NCI-H2029 treated with DMSO at 0.1 percent for 48 hours (cell line): ENCODE measurements at regions not wholly inside any gene's neighbourhood (a gene's known extent, or its start where the extent isn't known, plus 50 kb on each side); places are given as distances from the start of the nearest gene placed in this dataset.

ENCODE experiments used
- DNase-seq: peaks from one replicate; lab custom pipeline; 2025; lab: John Stamatoyannopoulos, UW

DNA sequence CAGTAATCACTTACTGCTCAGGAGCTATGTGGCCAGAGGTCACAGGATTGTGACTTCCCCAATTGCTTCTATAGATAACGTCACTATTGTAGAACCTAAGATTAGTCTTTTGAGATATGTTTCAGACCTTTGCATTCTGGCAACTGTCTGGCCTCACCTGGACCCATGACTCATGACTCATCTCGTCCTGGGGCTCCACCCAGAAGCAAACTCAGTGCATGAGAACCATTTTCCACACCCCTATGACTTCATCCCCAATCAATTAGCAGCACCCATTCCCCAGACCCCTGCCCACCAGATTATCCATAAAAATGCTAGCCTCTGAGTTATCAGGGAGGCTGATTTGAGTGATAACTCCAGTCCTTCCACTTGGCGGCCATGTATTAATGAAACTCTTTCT is 186.9 kb downstream of the EMP1 start:
- no peak for DNase-seq

DNA sequence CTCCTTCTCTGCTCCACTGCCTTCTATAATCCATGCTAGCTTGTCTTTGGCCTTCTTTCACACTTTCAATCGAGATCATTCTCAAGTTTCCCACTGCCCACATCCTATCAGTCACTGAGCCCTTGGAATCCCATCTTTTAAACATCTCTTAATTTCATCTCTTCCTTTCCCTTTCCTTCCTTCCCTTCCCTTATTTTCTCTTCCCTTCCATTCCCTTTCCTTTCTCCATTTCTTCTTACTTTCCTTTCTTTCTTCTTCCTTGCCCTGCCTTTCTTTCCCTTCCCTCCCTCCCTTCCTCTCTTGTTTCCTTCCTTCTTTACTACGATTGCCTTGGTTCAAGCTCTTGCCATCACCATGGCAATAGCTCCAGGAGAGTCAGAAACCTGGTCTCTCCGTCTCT is 183.8 kb downstream of the EMP1 start:
- DNase-seq: no peak

DNA sequence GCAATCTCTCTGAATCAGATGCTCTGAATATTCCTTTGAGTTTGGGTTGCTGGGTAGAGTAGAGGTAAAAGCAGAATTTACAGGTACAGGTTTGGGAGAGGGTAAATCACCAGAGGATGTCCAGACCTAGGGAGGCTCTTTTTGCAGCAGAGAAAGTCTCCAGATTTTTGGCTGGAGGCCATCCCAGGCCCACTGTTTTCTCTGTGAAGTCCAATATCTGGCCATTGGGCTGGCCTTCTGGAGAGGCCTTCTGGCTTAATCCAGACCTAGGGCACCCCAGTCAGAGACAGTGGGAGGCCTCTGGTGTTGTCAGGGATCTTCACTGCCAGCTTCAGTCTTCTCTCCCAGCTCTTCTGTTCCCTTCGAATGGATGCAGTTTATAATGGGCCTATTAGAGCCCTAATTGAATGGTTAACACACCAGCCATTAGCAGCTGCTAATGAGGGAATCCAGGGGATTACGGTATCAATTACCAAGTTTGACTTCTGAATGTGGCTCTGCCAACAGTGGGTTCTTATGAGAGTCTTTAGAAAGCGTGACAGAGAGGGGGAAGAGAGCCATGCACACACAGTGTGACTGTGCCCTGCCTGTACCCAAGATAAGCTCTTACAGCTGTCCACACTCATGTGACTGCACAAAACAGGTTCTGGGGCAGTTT is 183.1 kb downstream of the EMP1 start:
- DNase-seq: no peak

DNA sequence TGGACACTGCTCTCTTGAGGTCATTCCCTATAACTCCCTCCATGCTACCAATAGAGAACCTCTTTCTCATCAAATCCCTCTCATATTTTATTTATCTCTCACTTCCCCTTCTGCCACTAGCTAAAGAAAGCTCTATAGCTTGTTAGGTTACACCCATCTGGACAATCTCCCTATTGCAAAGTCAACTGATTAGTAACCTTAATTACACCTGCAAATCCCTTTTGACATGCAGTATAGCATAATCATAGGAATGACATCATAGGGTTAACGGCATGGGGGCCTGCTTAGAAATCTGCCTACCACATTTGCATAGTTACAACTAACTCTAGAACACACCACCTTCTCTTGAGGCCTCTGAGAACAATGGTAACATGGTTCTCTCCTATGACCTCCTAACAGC is 181.2 kb downstream of the EMP1 start:
- DNase-seq: no peak

DNA sequence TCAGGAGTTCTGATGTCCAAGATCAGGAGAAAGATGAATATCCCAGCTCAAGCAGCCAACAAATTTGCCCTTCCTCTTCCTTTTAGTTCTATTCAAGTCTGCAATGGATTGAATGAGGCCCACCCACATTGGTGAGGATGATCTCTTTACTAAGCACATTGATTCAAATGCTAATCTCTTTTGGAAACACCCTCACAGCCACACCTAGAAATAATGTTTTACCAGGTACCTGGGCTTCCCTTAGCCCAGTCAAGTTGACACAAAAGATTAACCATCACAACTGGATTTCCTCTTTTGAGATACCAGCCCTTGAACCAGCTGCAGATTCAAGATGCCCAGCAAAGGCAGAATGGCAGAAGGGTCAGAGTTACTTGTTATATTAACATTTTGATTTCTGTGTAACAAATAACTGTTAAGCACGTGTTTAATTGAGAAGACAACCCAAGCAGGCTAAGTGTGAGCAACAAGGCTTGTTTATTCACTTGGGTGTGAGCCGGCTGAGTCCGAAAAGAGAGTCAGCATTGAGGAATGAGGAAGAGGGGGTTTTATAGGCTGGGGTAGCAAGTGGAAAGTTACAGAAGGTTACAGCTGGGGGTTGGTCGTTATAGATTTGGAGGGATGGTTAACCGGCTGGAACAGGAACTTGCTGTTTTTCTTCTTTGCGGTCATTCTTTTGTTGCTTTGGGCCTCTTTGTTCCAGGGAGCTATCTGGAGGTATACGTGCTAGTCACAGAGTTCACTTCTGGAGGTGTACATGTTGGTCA is 180.3 kb downstream of the EMP1 start:
- no peak for DNase-seq

DNA sequence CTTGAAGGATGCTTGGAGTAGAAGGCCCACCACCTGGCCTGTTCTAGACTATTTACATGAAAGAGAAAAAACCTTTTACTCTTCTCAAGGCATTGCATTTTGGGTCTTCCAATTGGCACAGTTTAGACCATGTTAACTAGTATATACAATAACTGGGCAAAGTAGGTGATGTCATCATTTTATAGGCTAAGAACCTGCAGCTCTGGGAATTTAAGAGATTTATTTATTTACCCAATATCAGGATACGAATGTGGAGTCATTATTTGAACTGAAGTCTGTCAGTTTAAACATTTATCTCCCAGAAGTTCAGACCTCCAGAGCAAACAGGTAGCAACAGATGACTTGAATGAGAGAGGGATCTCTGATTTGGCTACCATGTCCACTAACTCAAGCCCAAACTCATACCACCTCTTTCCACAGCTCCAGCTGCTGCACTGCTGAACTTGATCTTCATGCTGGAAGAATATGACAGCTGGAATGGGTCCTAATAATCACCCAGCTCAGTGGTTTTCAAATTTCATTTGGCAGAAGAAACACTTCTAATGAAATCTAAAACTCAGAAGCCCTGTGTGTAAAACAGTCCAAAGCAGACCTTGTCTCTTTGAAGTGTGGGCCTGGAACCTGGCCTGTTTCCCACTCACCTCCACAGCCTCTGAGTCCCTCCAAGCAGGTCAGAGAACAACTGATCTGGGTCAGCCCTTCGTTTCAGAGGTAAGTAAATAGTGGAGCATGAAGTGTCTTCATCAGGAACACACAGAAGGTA is 179.2 kb downstream of the EMP1 start:
- peak; percentile 17 for DNase-seq

DNA sequence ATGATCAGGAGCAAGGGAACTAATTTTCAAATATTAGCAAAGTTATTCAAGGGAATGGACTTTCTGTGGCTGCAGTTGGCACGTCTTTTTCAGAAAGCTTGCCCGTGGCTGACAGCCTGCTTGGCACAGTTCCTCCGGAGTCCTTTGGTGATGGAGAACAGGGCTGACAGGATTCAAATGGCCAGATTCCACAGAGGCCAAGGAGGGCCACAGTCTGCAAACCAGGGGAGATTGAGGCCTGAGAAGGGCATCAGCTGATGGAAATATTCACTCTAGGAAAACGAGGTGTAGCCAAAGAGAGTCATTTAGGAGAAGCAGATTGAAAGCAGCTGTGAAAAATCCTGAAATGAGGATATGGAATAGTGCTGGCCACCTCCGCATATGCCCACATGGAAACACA is 178.3 kb downstream of the EMP1 start:
- no peak for DNase-seq

DNA sequence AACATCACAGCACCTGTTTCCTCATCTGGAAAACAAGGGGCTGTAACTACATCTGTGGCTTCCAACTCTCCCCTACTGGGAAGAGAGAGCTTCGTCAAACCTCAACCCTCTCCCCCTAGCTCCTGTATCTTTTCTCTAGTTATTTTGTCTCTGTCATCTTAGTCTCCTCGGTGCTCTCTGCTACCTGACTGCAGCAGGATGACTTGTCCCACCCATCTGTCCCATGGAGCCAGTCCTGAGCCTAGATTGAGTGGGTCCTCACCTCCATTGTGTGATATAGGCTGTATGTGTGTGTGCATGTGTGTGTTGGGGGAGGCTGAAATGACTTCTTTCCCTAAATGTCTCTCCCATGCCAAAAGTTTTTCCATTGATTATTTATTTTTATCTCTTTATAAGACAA is 177.3 kb downstream of the EMP1 start:
- DNase-seq: no peak

DNA sequence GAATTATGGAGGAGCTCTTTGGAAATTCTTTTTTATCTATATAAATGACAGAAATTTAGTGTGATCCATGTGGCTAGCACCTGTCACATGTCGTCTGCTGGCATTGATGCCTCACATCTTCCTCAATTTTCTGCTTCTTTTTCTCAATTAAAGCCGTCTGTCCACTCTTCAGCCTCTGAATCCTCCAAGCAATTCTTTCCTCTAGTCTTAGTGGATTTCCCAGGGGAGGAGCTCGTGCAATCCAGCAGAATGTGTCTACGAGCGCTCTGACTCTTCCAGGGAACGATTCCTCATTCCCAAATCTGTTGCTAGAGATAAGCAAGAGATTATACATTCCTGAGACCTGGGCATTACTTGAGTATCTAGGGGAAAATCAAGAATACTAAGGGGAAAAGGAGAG is 176.6 kb downstream of the EMP1 start:
- no peak for DNase-seq

DNA sequence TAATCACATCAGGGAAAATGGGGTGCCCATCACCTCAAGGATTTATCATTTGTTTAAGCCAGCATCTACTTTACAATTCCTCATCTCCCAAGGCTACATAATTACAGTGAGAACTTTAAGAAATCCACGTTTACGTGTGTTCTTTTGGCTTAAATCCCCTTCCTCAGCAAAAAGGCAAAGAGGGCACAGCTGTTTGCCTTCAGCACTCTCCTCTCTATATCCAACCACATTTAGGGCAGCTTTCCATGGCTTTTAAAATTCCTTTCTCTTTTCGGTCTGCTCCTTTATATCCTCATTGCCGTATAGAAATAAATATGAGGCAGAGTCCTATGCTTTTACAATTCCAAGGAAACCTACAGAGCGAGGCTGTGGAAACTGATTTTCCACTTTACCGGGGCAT is 175.9 kb downstream of the EMP1 start:
- DNase-seq: no peak

DNA sequence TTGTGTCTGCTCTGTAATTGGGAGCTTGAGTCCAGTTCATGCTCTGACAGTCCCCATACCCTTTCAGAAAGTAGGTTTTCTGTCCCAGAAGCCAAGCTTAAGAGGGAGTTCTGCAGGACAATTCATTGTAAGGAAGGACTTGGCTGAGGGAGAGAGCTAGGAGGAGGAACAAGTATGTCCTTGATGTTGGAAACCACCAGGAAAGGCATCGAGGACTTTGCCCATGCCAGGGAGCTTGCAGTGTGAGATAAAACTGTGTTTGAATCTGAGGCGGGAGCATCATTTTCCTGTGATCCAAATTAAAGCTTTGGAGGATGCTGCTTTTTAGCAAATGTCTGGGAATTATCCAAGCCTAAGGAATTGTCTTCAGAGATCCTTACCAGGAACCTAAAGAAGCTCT is 175.3 kb downstream of the EMP1 start:
- DNase-seq: no peak

DNA sequence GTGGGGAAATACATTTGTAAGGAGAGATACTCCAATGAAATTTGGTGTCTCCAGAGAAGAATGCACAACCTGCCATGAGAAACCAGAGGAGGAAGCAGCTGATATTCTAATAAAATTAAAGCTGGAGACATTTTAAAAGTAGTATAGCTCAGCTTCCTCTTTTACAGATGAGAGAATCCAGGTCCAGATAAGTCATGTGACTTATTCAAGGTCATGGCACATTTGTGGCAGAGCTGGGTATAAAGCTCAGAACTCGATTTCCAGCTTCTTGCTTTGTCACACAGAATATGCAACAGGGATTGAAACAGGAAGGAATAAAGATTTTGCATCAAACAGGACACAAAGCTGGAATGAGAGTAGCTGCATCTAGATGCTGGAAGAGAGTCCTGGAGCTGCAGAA is 174.8 kb downstream of the EMP1 start:
- no peak for DNase-seq

DNA sequence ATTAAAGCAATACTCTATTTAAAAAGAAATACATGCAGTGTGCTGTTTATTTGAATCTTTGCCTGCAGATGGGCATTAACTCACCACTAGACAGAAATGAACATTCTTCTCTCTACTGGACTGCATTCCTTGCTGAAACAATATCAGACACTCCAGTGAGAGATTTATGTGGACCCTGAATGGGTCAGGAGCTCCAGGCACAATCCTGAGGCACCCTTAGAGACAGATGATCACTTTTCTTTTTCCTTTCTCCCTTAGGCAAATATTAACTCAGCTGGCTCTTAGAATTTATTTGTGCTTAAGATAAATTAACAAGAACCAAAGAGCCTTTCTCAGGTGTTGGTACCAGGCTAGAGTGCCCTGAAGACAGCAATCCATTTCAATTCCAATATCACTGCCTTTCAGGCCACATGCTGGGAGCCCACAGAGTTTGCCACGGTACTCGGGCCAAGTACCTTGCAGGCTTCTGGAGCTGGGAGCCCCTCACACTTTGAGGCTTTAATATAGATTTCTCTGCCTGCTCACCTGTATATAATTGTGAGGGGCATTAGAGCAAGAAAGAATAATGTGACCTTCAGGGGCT is 173.0 kb downstream of the EMP1 start:
- DNase-seq: peak; percentile 80

DNA sequence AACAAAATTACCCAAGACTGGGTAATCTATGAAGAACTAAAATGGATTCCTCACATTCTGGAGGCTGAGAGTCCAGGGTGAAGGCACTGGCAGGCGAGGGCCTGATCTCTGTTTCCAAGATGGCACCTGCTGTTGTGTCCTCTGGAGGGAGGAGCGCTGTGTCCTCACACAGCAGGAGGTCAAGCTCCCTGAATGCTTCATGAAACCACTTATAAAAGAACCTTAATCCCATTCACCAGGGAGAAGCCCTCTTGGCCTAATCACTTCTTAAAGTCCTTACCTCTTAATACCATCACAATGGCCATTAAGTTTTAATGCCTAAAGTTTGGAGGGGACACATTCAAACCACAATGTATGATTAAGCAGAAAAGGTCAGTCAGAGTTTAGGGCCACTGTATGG is 172.4 kb downstream of the EMP1 start:
- no peak for DNase-seq

DNA sequence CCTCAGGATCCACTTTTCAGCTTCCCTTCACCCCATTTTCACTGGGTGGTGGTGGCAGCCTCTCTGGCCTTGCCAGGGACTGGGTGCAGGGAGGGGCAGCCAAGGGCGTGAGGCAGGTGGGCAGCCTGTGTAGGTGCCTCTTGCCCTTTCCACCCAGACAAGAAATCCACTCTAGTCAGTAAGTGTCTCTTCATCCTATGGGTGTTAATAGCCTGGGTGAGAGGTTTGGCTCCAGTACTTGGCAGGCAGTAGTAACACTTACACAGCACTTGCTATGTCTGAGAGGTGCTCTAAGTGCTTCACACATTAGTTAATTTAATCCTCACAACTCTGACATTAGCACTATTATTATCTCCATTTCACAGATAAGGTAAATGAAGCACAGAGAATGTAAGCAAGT is 171.9 kb downstream of the EMP1 start:
- peak; percentile 58 for DNase-seq

DNA sequence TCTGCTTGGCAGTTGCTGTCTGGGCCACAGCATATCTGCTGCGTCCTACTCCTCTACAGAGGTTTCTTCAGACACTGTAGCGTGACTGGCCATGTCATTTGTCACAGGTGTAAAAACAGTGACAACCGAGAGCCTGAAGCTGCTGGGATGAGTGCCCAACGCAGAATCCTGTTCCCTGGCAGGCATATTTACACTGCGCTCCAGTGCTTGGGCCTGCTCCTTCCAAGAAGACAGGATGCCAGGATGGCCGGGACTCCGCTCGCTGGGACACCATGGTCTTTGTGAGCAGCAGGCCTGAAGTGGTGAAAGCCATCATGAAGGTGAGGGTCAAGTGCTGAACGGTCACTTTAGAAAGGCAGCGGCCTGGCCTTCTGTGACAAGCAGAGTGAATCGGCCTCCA is 171.4 kb downstream of the EMP1 start:
- peak; percentile 47 for DNase-seq

DNA sequence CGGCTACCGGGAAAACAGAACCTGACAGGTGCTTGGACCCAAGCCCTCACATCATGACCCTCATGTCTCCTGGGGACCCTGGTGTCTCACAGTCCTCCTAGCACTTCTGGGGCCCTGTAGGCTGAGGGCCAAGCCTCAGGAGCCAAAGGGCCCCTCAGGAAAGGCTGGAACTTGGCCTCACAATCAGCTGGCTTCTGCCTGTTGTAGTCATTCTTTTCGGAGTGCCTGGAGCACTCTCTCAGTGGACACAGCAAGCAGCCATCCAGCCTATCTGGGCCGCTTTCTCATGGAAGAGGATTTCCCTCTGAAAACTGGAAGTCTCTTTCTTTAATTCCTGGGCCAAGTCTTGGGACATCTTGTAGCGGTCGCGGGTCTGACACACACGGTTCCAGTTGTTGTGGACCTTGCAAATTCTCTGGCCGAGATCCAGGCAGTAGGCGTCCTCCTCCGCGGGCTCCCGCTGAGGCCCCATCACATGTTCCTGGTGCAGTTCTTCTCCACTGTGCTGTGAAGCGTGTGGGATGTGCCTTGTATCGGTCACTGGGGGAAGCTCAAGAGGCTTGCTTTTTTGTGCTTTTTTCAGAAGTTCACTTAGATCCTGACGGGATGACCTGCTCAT is 169.3 kb downstream of the EMP1 start:
- DNase-seq: no peak

DNA sequence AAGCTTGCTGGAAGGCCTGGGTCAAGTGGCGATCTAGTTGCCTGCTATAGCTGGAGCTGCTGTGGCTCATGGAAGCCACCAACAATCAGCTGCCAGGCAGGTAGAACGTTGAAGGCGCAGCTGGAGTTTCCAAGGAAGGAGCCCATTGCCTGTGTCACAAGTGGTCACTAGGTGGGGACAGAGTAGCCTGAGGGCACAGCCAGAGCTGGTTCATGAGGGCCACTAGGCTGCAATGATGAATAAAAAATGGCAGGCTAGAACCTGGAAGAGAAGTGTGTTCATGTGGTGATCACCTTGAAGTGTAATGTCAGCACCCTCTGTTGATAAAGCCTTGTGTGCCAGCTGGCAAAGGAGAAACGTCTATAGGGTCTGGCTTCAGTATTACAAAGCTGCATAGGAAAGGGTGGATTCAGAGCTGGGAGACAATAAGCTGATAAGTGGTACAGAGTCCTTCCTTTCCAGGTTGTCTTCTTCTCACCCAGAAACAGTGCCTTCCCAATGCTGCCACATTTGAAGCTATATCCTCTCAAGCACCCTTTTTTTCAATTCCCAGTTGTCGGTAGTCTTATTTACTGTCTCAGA is 165.8 kb downstream of the EMP1 start:
- DNase-seq: peak; percentile 70

DNA sequence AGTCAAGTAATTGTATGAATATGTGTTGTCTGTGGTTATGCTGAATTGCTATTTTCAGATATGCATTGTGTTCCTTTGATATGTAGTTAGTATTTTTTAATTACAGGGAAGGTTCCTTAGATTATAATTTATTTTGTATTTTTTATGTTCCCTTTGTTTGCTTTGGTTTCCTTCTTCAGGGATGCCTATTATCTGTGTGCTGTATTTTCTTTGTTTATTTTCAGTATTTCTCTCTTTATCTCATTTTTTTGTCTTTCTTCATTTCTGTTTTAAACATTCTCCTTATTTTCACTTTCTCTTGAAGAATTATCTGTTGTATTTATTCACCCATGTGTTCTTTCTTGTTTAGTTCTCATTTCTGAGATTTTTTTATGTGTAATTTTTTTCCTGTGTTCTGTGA is 163.1 kb downstream of the EMP1 start:
- DNase-seq: no peak

DNA sequence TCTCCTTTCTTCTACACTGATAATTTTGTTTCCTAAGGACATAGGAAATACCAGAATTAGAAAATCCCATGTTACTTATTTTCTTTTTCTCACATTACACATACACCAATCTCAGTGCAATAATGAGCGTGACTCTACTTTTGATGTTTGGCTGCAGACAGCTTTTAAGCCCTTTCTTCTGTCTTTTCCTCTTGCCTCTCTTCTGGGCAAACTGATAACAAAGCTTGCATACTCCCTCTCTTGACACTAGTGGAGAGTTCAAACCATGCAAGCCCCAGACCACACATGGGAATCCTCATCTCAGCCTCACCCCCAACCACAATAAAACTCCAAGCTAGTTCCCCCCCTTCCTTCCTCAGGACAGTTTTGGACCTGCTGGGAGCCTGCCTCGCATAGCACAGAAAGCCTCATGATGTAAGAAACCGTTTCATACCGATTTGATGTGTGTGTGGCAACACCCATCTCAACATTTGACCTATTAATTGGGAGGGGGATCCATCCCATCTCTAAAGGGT is 161.9 kb downstream of the EMP1 start:
- no peak for DNase-seq

DNA sequence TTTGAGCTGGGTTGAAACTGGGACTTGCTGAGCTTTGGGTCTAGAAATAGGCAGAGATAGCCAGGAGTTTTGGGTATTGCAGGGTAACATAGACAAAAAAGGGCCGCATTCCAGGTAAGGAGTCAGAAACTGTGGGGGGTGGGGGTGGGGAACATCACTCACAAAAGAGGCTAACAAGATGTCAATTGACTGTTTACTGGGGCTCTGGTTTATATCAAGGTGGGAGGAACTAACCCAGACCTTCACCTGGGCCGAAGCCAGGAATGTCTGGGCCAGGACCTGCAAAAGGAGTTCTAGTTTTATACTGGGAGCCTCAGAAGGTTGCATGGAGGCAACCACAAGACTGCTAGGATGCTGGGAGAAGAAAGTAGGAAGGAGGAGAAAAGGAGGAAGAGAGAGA is 154.4 kb downstream of the EMP1 start:
- no peak for DNase-seq

DNA sequence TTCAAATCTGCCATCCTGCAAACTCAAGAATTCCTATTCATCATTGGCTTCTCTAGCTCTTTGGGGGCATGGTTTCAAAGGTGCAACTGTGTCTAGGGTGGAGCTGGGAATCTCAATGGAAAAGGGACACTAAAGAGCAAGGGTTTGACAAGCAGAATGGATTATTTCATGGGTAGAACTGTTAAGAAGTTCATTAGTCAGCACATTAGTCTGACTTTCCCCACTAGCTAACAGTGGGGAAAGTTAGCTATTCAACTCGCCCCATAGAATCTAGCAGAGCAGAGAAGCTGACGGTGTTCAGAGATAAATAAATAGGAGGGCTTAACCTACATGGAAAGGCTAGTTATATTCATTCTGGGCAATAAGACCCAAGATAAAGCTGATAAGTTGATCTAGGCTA is 153.9 kb downstream of the EMP1 start:
- DNase-seq: no peak
